Nephron (organoid): ENCODE measurements at regions not wholly inside any gene's neighbourhood (a gene's known extent, or its start where the extent isn't known, plus 50 kb on each side); places are given as distances from the start of the nearest gene placed in this dataset.

ENCODE experiments used
- H3K27ac Mint-ChIP-seq, 3 experiments: 2 replicates each; pipeline ENCODE4 v1.8.0; 2020; ENCODE audit warnings: mixed read lengths in 3 of 3, mild to moderate bottlenecking in 2 of 3, moderate library complexity in 1 of 3
- H3K27me3 Mint-ChIP-seq: 2 replicates; pipeline ENCODE4 v1.8.0; 2021; ENCODE audit warnings: low read depth, mild to moderate bottlenecking, moderate library complexity, mixed read lengths
- H3K36me3 Mint-ChIP-seq: 2 replicates; pipeline ENCODE4 v1.8.0; 2020; ENCODE audit warnings: low read depth, mixed read lengths
- H3K4me1 Mint-ChIP-seq: 2 replicates; pipeline ENCODE4 v1.8.0; 2020; ENCODE audit warnings: mixed read lengths
- H3K4me3 Mint-ChIP-seq, 3 experiments: 2 replicates each; pipeline ENCODE4 v1.8.0; 2020; ENCODE audit warnings: mild to moderate bottlenecking in 3 of 3, mixed read lengths in 3 of 3, moderate library complexity in 2 of 3
- H3K9me3 Mint-ChIP-seq: 2 replicates; pipeline ENCODE4 v1.8.0; 2020; ENCODE audit warnings: mixed read lengths
- CTCF ChIP-seq, 3 experiments: fragments of 200-600 bp; sonication (generic); IDR thresholded peaks; one replicate each; pipeline ENCODE4 v1.5.0; 2021; ENCODE audit warnings: antibody characterized with exemption in 3 of 3; ENCODE audit not compliant: unreplicated experiment in 3 of 3

- Mint-ChIP-seq H3K9me3 (no peaks in the 10 kb centered on the region), H3K36me3 (no peaks in the 10 kb centered on the region), H3K27ac (no peak overlapping the region), H3K4me1 (peaks cover 7% of the 10 kb centered on the region), H3K4me3 (no peak overlapping the region), H3K27me3 (peaks cover 33% of the 10 kb centered on the region)
- TF ChIP-seq CTCF (IDR thresholded peaks at IDR 0.05; ENCODE audit: unreplicated experiment in 3 of 3), result no peak
Observed at GRCh38 chr2:104654811-104655210, 199.1 kb upstream of the POU3F3 start.

GRCh38 chr2:104656571-104657163, 197.2 kb upstream of the POU3F3 start:
- H3K4me1 Mint-ChIP-seq, result peaks cover 7% of the 10 kb centered on the region
- H3K9me3 Mint-ChIP-seq, result no peaks in the 10 kb centered on the region
- H3K4me3 Mint-ChIP-seq, result peak overlapping the region in 1 of 3 experiments; percentile 48
- no peak overlapping the region for H3K27ac Mint-ChIP-seq
- H3K27me3 Mint-ChIP-seq, result peaks cover 39% of the 10 kb centered on the region
- TF ChIP-seq CTCF (IDR thresholded peaks at IDR 0.05; ENCODE audit: unreplicated experiment in 3 of 3), result no peak
- H3K36me3 Mint-ChIP-seq, result no peaks in the 10 kb centered on the region

- TF ChIP-seq CTCF (IDR thresholded peaks at IDR 0.05; ENCODE audit: unreplicated experiment in 3 of 3), result no peak
- Mint-ChIP-seq H3K4me3 (peak overlapping the region; percentile 45 to 73 (median 51)), H3K4me1 (peaks cover 7% of the 10 kb centered on the region), H3K9me3 (no peaks in the 10 kb centered on the region), H3K27ac (peak overlapping the region in 2 of 3 experiments; percentile 17 to 55), H3K27me3 (peaks cover 44% of the 10 kb centered on the region), H3K36me3 (no peaks in the 10 kb centered on the region)
Observed at GRCh38 chr2:104658144-104658835, 195.6 kb upstream of the POU3F3 start.

GRCh38 chr2:104658904-104659591, 194.9 kb upstream of the POU3F3 start:
- no peaks in the 10 kb centered on the region for H3K36me3 Mint-ChIP-seq
- no peaks in the 10 kb centered on the region for H3K9me3 Mint-ChIP-seq
- no peak for TF ChIP-seq CTCF (IDR thresholded peaks at IDR 0.05; ENCODE audit: unreplicated experiment in 3 of 3)
- H3K4me1 Mint-ChIP-seq, result peaks cover 7% of the 10 kb centered on the region
- H3K27ac Mint-ChIP-seq, result no peak overlapping the region
- peak overlapping the region; percentile 45 to 75 (median 57) for H3K4me3 Mint-ChIP-seq
- H3K27me3 Mint-ChIP-seq, result peaks cover 44% of the 10 kb centered on the region

GRCh38 chr2:104660991-104661390, 192.9 kb upstream of the POU3F3 start:
- no peak overlapping the region for H3K27ac Mint-ChIP-seq
- peaks cover 44% of the 10 kb centered on the region for H3K27me3 Mint-ChIP-seq
- H3K4me3 Mint-ChIP-seq, result no peak overlapping the region
- TF ChIP-seq CTCF (IDR thresholded peaks at IDR 0.05; ENCODE audit: unreplicated experiment in 3 of 3), result no peak
- no peaks in the 10 kb centered on the region for H3K36me3 Mint-ChIP-seq
- no peaks in the 10 kb centered on the region for H3K9me3 Mint-ChIP-seq
- peaks cover 7% of the 10 kb centered on the region for H3K4me1 Mint-ChIP-seq
